DOHH2 (cell line): ENCODE measurements at regions not wholly inside any gene's neighbourhood (a gene's known extent, or its start where the extent isn't known, plus 50 kb on each side); places are given as distances from the start of the nearest gene placed in this dataset.

Experiments used
- EZH2phosphoT487 ChIP-seq: fragments of 200-600 bp; sonication (generic); IDR thresholded peaks from 2 replicates; pipeline ENCODE4 v1.6.1; 2017; ENCODE audit warnings: borderline replicate concordance, mild to moderate bottlenecking, antibody characterized with exemption, low read length, moderate library complexity, mixed read lengths
- TF ChIP-seq, protein P1 (sequence below): fragments of 200-600 bp; sonication (generic); IDR thresholded peaks from one replicate; pipeline ENCODE4 v1.5.1; 2014; ENCODE audit warnings: antibody characterized with exemption, mild to moderate bottlenecking, low read depth, low read length; ENCODE audit not compliant: poor library complexity, severe bottlenecking

DNA sequence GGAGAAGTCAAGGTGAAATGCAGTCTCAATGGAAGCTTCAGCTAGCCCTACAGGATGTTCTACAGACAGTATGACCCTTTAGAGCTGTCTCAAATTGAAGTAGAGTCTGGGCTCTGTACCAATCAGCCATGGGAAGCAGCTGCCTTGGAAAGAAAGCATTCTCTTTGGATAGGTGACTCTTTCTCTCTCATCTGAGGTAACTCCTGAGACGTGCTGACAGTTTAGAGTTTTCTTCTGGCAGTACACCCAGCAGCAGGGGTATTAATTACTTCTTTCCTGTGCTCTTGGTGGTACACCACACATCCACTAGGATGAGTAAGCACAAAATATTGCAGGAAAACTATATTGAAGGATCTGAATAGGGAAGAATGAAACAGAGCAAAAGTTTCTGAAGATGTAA, 329.6 kb upstream of the RGMB start:
- TF ChIP-seq, protein P1, sequence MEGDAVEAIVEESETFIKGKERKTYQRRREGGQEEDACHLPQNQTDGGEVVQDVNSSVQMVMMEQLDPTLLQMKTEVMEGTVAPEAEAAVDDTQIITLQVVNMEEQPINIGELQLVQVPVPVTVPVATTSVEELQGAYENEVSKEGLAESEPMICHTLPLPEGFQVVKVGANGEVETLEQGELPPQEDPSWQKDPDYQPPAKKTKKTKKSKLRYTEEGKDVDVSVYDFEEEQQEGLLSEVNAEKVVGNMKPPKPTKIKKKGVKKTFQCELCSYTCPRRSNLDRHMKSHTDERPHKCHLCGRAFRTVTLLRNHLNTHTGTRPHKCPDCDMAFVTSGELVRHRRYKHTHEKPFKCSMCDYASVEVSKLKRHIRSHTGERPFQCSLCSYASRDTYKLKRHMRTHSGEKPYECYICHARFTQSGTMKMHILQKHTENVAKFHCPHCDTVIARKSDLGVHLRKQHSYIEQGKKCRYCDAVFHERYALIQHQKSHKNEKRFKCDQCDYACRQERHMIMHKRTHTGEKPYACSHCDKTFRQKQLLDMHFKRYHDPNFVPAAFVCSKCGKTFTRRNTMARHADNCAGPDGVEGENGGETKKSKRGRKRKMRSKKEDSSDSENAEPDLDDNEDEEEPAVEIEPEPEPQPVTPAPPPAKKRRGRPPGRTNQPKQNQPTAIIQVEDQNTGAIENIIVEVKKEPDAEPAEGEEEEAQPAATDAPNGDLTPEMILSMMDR: no peak
- no peak for TF ChIP-seq EZH2phosphoT487
